NCI-H2107 (cell line): ENCODE measurements at regions not wholly inside any gene's neighbourhood (a gene's known extent, or its start where the extent isn't known, plus 50 kb on each side); places are given as distances from the start of the nearest gene placed in this dataset.

ENCODE experiments used
- DNase-seq: peaks from one replicate; lab custom pipeline; 2025; lab: John Stamatoyannopoulos, UW

DNA sequence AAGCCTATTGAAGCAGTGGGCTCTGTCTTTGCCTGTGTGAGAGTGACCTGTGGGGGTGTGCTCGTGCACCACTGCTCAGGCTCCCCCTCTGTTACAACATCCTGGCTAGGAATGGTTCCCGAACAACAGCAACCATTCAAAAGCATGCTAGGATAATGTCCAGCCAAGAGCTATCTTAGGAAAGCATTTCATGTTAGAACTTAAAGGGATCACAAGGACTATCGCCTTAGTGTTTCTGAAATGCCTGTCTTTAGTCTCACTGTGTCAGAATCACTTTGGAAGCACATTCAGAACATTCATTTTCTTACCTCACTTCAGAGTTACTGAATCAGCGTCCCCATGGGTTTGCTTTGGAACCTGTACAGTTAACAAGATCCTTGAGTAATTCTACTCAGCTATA, 134.9 kb upstream of the DSEL start:
- DNase-seq = no peak

DNA sequence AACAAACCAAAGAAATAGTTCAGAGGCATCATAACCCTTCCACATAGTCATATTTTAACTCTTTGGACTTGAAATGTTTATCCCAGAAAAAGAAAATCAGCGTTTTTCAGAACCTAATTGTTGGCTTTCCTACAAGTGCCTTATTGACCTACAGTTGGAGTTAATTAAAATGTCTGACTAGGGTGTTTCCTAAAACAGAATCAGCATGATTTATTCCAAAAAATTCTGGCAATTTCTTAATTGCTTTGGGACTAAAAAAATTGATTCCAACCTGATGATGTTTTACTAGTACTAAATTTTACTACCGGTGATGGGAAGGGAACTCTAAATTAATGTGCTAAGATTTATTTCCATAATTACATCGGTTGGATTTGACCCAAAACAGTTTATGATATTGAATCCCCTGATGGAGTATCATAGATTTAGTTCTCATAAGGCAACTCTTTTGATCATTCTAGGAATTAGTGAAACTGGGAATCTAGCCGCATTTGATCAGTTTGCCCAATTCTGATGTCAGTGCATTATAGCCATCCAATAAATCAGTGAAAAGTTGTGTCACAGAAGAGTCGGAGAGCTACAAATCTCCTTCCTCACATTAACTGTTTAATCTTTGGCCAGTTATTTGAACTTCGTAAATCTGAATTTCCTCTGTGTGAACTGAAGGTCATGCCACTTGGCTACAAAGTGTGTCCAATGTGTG, 134.3 kb upstream of the DSEL start:
- DNase-seq = no peak

DNA sequence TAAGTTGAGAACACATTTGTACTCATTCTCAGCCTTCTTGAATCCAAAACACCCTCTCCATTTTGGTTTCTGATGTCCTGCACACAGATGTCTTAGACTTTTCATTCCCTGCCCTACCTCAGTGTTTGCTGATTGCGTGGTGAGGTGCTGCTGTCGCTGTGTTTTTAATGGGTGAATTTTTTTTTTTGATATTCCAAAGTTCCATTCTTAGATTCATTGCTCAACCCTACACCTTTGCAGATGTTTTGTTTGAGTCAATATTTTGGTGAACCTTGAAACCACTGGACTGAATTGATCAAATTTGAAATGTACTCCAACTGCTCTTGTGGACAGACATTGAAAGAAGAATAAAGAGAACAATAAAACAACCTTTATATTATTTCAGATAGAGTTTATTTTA, 130.4 kb upstream of the DSEL start:
- DNase-seq = no peak

DNA sequence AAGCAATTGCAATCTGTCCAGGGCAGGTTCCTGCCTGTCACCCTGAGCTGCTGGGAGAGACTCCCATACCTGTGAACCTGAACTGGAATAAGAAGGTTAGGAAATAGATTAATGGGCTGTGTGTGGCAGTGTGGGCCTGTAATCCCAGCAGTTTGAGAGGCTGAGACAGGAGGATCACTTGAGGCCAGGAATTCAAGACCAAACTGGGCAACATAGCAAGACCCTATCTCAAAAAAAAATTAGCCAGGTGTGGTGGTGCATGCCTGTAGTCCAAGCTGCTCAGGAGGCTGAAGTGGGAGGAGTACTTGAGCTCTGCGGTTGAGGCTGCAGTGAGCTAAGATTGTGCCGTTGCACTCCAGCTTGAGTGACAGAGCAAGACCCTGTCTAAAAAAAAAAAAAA, 127.7 kb upstream of the DSEL start:
- DNase-seq = no peak

DNA sequence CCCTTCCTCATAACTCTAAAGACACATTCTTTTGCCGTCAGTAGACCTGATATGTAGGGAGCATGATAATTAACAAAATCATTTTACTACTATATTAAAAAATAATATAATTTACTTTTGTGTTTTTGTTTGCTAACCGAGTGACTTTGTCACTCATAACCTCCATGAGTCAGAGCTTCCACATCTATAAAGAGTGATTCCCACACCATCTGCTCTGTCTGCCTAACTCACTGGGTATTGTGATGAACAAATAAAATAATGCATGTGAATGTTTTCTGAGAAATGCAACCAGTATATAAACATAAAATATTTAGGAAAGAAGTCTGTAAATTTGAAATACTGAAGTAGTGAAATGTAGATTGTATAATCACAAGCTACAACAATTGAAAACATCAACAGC, 123.4 kb upstream of the DSEL start:
- DNase-seq = no peak

GRCh38 chr18:67636597-67637385, 120.3 kb upstream of the DSEL start:
- DNase-seq = no peak

DNA sequence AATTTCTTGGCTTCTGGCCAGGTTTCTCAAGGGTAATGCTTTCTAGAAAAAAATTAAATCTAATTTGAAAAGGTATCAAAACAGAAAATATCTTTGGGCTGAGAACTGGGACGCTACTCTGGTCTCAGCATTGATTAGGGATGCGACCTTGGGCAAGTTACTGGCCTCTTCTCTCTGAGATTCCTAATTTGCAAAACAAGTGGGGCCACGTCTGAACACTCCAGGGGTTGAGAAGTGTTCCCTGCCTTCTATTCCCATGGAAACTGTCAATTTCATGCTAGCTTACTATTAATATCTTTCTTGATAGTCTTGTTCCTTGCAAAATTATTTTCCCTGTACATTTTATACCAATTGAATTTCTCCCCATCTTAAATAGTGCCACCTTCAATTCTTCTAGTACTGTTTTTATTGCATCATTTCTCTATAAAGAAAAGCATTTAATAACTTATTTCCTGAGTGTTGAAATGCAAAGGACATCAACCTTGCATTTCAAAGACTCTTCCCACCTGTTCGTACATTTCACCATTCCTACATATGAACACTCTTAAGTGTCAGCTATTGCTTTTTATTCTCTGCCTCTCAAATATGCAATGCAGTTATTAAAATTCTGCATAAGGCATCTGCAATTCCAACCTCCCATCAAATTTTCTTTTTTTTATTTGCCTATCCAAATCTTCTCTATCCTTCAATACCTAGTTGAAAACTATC, 118.3 kb upstream of the DSEL start:
- DNase-seq = no peak

GRCh38 chr18:67633939-67634338, 117.4 kb upstream of the DSEL start:
- no peak for DNase-seq

GRCh38 chr18:67621906-67622305, 105.4 kb upstream of the DSEL start:
- no peak for DNase-seq

- DNase-seq = no peak
Observed at GRCh38 chr18:67621049-67621713, 104.7 kb upstream of the DSEL start.

DNA sequence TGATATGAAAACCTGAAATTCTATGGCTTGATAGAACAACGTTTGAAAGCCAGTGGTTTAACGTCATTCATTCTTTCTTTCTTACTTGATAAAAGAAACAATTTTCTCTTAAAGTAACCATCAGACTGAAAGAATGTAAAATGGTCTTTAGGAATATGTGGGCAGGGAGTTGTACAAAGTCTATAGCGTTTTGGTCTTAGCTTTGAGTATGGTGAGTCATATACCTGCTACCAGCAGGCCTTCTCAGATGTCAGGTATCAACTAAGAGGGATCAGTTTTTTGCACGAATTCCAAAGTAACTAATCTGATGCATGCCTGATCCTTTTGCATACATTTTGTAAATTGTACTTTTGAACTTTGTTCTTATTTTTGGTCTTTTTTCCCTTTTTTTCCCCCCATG, 101.5 kb upstream of the DSEL start:
- DNase-seq = no peak

GRCh38 chr18:67615876-67616275, 99.4 kb upstream of the DSEL start:
- no peak for DNase-seq

DNA sequence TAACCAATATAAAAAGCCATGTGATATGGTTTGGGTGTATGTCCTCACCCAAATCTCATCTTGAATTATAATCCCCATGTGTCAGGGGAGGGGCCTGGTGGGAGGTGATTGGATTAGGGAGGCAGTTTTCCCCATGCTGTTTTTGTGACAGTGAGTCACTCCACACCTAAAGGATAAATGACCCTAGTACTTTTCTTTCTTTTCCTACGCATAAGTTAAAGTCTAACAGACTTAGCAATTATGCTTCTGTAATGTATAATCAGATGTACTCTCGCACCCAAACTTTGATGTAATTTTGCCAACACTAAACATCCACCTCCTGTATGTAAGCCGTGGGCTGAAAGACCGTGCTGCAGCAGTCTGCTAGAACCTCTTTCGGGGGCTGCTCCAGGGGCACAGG, 97.2 kb upstream of the DSEL start:
- DNase-seq = no peak

- DNase-seq = no peak
Observed at GRCh38 chr18:67612281-67612680, 95.8 kb upstream of the DSEL start.

DNA sequence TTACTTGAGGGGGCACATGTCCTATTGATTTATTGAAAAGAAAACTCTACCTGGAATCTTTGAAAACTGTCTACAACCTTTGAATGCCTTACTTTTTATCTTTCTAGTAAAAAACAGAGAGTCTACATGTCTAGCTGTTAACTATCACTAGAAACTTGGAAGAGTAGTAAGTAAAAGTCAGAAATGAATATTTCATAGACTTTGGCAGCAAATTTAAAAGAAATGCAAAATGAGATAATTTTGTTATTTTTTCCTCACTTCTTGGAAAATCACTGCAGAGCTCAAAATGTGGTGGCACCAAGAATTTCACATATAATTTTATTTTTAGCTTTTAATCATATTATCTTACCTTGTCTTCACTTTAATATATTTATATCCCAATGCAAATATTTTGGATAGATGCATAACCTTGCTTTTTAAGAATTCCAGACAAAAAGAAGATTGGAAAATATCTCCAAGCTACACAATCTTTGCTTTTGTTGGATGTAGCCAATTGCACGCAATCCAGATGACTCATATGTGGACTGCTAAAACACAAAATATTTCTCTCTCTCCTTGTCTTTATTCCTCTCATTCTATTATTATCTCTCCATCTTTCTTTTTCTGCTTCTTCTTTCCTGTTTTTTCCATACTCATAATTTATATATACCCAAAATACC, 92.2 kb upstream of the DSEL start:
- DNase-seq = no peak

DNA sequence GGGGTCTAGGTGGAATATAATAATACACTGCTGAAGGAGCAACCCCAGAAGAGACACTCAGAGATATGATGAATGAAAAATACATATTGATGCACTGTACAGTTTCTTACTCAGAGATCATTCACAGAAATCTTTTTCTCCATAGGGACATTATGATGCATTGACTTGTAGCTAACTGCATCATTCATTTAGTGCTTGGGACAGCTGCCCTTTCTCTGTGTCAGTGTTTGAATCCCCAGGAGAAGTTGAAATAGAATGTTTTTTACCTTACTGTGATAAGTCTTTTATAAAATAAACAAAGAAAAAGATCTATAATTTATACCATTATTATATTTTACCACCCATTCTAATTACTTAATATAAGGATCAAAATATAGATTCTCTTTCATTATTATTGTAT, 91.7 kb upstream of the DSEL start:
- DNase-seq = no peak

GRCh38 chr18:67600181-67601180, 84.0 kb upstream of the DSEL start:
- DNase-seq = no peak

DNA sequence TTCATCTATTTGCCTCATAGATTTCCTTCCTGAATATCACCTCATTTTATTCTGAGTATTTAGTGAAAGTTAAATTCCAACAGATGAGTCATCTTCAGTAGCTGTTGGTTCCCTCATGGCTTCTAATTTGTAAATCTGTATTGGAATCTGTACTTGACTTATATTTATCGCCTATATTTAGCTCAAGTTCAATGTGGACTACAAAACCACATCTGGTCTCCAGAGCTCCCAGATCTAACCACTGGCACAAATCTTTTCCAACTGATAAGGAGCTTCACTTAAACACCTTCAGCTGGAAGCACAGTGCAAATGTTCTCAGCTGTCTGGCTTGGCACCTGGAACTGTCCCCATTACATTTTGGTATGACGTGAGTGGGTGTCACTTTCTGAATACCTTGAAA, 82.8 kb upstream of the DSEL start:
- DNase-seq = no peak

DNA sequence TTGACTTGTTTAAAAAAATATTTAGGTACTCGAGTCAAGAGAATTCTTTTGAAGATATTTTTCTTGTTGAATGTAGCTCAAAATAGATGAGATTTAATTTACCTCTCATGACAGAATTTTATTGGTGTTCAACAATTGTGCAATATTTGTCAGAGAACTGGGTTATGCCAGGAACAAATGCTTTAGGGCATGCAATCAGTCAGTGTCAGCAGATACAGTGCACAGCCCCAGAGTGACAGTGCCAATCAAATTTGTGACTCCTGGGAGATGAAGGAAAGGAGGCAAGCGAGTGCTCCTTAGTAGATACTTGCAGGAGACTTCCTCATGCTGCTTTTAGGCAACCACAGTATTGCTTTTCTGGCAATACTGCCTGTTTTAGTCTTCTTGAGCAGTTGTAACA, 81.2 kb upstream of the DSEL start:
- no peak for DNase-seq

- no peak for DNase-seq
Observed at GRCh38 chr18:67596003-67596402, 79.5 kb upstream of the DSEL start.
